NCI-H2196 (cell line): ENCODE measurements at regions not wholly inside any gene's neighbourhood (a gene's known extent, or its start where the extent isn't known, plus 50 kb on each side); places are given as distances from the start of the nearest gene placed in this dataset.

Experiments used
- DNase-seq: peaks from one replicate; lab custom pipeline; 2025; ENCODE audit not compliant: unreplicated experiment; lab: John Stamatoyannopoulos, UW

- no peak for DNase-seq
These were observed 293.5 kb downstream of the SMOC2 start for GRCh38 chr6:168734523-168734922.

GRCh38 chr6:168732676-168733075 is 291.7 kb downstream of the SMOC2 start:
- no peak for DNase-seq

GRCh38 chr6:168730931-168731716 is 290.1 kb downstream of the SMOC2 start:
- no peak for DNase-seq

GRCh38 chr6:168728056-168728455 is 287.1 kb downstream of the SMOC2 start:
- no peak for DNase-seq

- no peak for DNase-seq
These were observed 285.4 kb downstream of the SMOC2 start for GRCh38 chr6:168726312-168726856.

- no peak for DNase-seq
These were observed 284.8 kb downstream of the SMOC2 start for GRCh38 chr6:168725802-168726201.

- DNase-seq, result no peak
These were observed 283.9 kb downstream of the SMOC2 start for GRCh38 chr6:168724669-168725570.

- DNase-seq, result no peak
These were observed 283.0 kb downstream of the SMOC2 start for GRCh38 chr6:168724033-168724432.

GRCh38 chr6:168722397-168722796 is 281.4 kb downstream of the SMOC2 start:
- DNase-seq, result no peak

- no peak for DNase-seq
These were observed 280.6 kb downstream of the SMOC2 start for GRCh38 chr6:168721571-168721970.

GRCh38 chr6:168719901-168720300 is 278.9 kb downstream of the SMOC2 start:
- no peak for DNase-seq

- no peak for DNase-seq
These were observed 278.0 kb downstream of the SMOC2 start for GRCh38 chr6:168718821-168719475.
